Activated CD4-positive, alpha-beta T cell treated with anti-CD3 and anti-CD28 coated beads, Interleukin-2, amount 10 ng/mL, durations not matched to agents 24 days and 14 days (primary cell): ENCODE measurements at regions not wholly inside any gene's neighbourhood (a gene's known extent, or its start where the extent isn't known, plus 50 kb on each side); places are given as distances from the start of the nearest gene placed in this dataset.

Experiments used
- DNase-seq: peaks from one replicate; pipeline ENCODE4 v3.0.0; 2022
- H3K27ac Mint-ChIP-seq: one replicate; pipeline ENCODE4 v1.8.0; 2022; ENCODE audit warnings: mild to moderate bottlenecking, mixed read lengths
- H3K27me3 Mint-ChIP-seq: one replicate; pipeline ENCODE4 v1.8.0; 2022; ENCODE audit warnings: mixed read lengths
- H3K36me3 Mint-ChIP-seq: one replicate; pipeline ENCODE4 v1.8.0; 2022; ENCODE audit warnings: low read depth, mild to moderate bottlenecking, mixed read lengths
- H3K4me1 Mint-ChIP-seq: one replicate; pipeline ENCODE4 v1.8.0; 2021; ENCODE audit warnings: mixed read lengths
- H3K4me3 Mint-ChIP-seq: one replicate; pipeline ENCODE4 v1.8.0; 2022; ENCODE audit warnings: mild to moderate bottlenecking, moderate library complexity, mixed read lengths
- H3K9me3 Mint-ChIP-seq: one replicate; pipeline ENCODE4 v1.8.0; 2021; ENCODE audit warnings: mixed read lengths
- intact Hi-C: fragments of 100-400 bp; cut with micrococcal nuclease; formaldehyde crosslinking; loops from one replicate; pipeline ENCODE4 v1.15.1; 2023

DNA sequence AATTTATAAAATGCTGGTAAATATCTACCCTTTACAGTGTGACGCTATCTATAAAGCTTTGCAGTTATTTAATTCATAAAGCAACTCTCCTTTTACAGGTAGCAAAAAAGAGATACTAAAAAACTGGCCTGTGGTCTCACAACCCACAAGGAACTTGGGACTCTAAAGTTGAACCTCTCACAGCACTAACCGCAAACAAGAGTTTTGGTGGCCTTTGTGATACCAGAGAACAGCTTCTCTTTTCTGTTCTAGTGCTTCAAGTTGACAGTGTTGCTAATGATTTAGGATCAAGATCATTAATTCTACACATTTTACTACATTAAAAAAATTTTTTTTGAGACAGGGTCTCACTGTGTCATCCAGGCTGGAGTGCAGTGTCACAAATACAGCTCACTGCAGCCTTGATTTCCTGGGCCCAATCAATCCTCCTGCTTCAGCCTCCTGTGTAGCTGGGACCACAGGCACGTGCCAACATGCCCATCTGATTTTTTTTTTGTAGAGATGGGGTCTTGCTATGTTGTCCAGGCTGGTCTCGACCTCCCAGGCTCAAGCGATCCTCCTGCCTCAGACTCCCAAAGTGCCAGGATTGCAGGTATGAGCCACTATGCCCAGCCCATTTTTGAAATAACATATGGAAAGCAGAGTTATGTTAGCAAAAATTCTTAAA, 56.0 kb upstream of the ST8SIA6 start:
- no peaks in the 10 kb centered on the region for H3K27me3 Mint-ChIP-seq
- peaks cover 32% of the 10 kb centered on the region for H3K4me1 Mint-ChIP-seq
- H3K4me3 Mint-ChIP-seq = no peak overlapping the region
- no peaks in the 10 kb centered on the region for H3K36me3 Mint-ChIP-seq
- peaks cover 12% of the 10 kb centered on the region for H3K9me3 Mint-ChIP-seq
- intact Hi-C loops = loop anchor here (2.0 kb wide), 1 partner anchor 508 kb away; no protein-coding TSS in a partner anchor
- no peak for DNase-seq
- H3K27ac Mint-ChIP-seq = no peak overlapping the region

DNA sequence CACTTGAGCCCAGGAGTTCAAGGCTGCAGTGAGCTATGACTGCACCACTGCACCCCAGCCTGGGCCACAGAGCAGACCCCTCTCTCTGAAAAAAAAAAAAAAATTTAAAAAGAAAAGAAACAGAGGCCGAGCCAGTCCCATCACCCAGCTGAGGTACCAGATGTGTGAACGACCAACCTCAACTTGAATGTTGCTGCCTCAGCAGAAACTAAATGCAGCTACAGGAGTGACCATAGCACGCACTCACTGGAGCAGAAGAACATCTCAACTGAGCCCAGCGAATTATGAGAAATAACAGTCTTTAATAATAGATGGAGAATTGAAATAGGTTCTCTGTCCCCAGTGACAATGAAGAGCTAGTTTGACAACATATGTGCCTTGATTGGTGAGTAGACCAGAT, 53.1 kb upstream of the ST8SIA6 start:
- intact Hi-C loops = no loop called here
- Mint-ChIP-seq H3K27ac (no peak overlapping the region), H3K9me3 (peaks cover 12% of the 10 kb centered on the region), H3K4me3 (no peak overlapping the region), H3K36me3 (peaks cover 2% of the 10 kb centered on the region), H3K4me1 (peaks cover 36% of the 10 kb centered on the region), H3K27me3 (no peaks in the 10 kb centered on the region)
- no peak for DNase-seq

DNA sequence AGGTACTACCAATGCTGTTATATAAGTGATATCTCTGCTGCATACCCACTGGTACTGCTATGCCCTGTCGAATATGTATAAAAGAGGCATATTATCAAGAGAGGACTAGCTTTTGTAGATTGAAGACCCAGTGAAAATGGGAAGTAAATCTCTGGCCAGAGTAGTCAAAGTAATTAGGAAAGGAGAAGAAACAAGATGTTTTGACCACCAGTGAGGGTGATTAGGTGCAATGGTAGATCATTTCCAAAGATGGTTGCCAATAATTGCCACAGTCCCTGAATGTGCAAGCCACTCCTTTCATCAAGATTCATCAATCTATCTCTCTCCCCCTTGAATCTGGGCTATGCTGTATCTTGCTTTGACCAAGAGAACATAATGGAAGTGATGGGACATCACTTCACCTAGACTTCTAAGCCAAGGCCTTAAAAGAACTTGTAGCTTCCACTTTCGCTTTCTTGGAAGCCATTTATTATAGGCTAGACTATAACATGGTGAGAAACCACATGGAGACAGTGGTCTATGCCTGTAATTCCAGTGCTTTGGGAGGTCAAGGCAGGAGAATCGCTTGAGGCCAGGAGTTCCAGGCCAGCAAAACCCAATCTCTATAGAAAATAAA, 52.6 kb upstream of the ST8SIA6 start:
- Mint-ChIP-seq H3K36me3 (peaks cover 2% of the 10 kb centered on the region), H3K27ac (peak overlapping the region; percentile 74), H3K4me3 (peak overlapping the region; percentile 59), H3K4me1 (peaks cover 31% of the 10 kb centered on the region), H3K27me3 (no peaks in the 10 kb centered on the region), H3K9me3 (peaks cover 12% of the 10 kb centered on the region)
- no peak for DNase-seq
- intact Hi-C loops = no loop called here

DNA sequence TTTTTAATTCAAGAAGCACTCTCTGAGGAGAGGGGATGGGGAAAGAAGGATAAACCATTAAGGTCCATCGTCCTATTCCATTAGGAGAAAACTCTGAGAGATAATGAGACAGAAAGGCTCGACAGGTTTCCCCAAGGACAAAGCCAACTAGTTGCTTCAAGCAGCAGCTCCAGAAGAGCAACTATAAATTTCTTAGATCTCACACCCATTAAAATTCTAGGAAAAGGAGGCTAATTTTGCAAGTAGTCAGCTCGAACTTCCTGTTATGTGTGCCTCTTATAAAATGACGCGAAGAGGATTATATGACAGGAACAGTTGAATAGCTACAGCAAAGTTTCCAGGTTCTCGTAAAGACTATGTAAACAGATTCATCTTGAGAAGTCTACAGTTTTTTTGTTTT, 52.0 kb upstream of the ST8SIA6 start:
- peaks cover 12% of the 10 kb centered on the region for H3K9me3 Mint-ChIP-seq
- intact Hi-C loops = no loop called here
- peak overlapping the region; percentile 80 for H3K27ac Mint-ChIP-seq
- H3K27me3 Mint-ChIP-seq = peaks cover 2% of the 10 kb centered on the region
- no peak for DNase-seq
- peaks cover 31% of the 10 kb centered on the region for H3K4me1 Mint-ChIP-seq
- peak overlapping the region; percentile 65 for H3K4me3 Mint-ChIP-seq
- H3K36me3 Mint-ChIP-seq = peaks cover 4% of the 10 kb centered on the region

DNA sequence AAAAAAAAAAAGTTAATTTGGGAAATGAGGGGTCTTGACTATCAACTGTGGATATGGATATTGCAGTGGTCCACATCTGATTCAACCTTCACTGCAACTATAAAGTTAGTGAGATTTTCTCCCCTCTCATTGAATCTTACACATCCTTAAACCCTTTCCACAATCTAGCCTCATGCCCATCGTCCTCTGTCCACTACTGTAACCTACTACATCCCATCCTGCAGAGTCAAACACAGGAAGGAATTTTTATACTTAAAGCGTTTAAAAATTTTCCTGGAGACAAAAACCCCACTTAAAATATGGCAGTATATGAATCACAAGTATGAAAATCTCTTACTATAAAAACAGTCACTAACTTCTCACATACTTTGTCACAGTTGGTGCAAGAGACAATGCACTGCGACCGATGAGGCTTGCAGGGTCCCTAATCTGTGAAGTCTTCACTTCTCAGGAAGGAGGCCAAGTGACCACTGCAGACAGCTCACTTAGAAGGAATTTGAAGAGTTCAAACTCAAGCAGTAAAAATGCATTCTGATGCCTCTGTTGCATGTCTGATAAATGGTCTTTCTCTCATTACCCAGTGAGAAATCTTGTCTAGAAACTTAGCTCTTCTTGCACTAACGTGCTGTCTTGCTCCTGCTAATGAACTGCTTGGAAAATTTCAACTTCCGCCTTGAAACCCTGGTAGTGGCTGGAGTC, 50.3 kb upstream of the ST8SIA6 start:
- Mint-ChIP-seq H3K4me1 (peaks cover 22% of the 10 kb centered on the region), H3K36me3 (peaks cover 4% of the 10 kb centered on the region), H3K4me3 (peak overlapping the region; percentile 12), H3K27ac (peak overlapping the region; percentile 20), H3K9me3 (peaks cover 12% of the 10 kb centered on the region), H3K27me3 (peaks cover 2% of the 10 kb centered on the region)
- intact Hi-C loops = no loop called here
- DNase-seq = no peak
